SH-SY5Y (cell line): ENCODE measurements at regions not wholly inside any gene's neighbourhood (a gene's known extent, or its start where the extent isn't known, plus 50 kb on each side); places are given as distances from the start of the nearest gene placed in this dataset.

Experiments used
- GATA2 ChIP-seq: IDR thresholded peaks from 2 replicates; pipeline ENCODE4 v1.6.1; 2011; ENCODE audit warnings: mild to moderate bottlenecking, low read depth, low read length
- GATA3 ChIP-seq: IDR thresholded peaks from 2 replicates; pipeline ENCODE4 v1.6.1; 2011; ENCODE audit warnings: low read depth, mild to moderate bottlenecking, low read length, moderate library complexity

GRCh38 chr3:80606073-80606472 lies 838.3 kb upstream of the ROBO1 start:
- TF ChIP-seq GATA2 (no peak), GATA3 (no peak)
